Brain microvascular endothelial cell (primary cell): ENCODE measurements at regions not wholly inside any gene's neighbourhood (a gene's known extent, or its start where the extent isn't known, plus 50 kb on each side); places are given as distances from the start of the nearest gene placed in this dataset.
"Not testable (repeated sequence)": the region's sequence is repeated elsewhere in the genome, so short reads cannot be mapped to it uniquely, and the experiment has no call there.

Experiments used
- DNase-seq: peaks from one replicate; pipeline ENCODE4 v3.0.0-alpha.2; 2020
- H3K27ac ChIP-seq: fragments of 250-450 bp; sonication (Bioruptor Pico); 2 replicates; pipeline ENCODE4 v1.5.1; 2020; ENCODE audit warnings: mild to moderate bottlenecking, moderate library complexity
- H3K27me3 ChIP-seq: fragments of 250-450 bp; sonication (Bioruptor Pico); replicated peaks from 2 replicates; pipeline ENCODE4 v1.5.1; 2020; ENCODE audit warnings: mild to moderate bottlenecking
- H3K36me3 ChIP-seq: fragments of 250-450 bp; sonication (Bioruptor Pico); replicated peaks from 2 replicates; pipeline ENCODE4 v1.5.1; 2020; ENCODE audit warnings: mild to moderate bottlenecking
- H3K4me3 ChIP-seq: 2 replicates; pipeline ENCODE4 v1.5.1; 2011; ENCODE audit warnings: low read depth, mild to moderate bottlenecking, control low read depth, low read length, moderate library complexity
- CTCF ChIP-seq: IDR thresholded peaks from 2 replicates; pipeline ENCODE4 v1.5.1; 2011; ENCODE audit warnings: low read depth, mild to moderate bottlenecking, moderate library complexity, low read length, control low read depth, inconsistent platforms; ENCODE audit errors: missing control alignments
- in situ Hi-C: cut with HindIII; loops from 2 replicates; pipeline ENCODE4 v1.10.0; 2017; ENCODE audit warnings: low sequenced_read_pairs, low pct_ligation_motif_present

- TF ChIP-seq CTCF = no peak
- Histone ChIP-seq H3K27me3 (no peaks in the 10 kb centered on the region), H3K27ac (no peak overlapping the region), H3K36me3 (no peaks in the 10 kb centered on the region), H3K4me3 (no peak overlapping the region)
- in situ Hi-C loops = no loop called here
- DNase-seq = no peak
These were observed 1641.9 kb upstream of the PIK3C3 start for GRCh38 chr18:40313030-40313642.

- Histone ChIP-seq H3K27me3 (no peaks in the 10 kb centered on the region), H3K27ac (no peak overlapping the region), H3K4me3 (no peak overlapping the region), H3K36me3 (no peaks in the 10 kb centered on the region)
- DNase-seq = no peak
- no peak for TF ChIP-seq CTCF
- in situ Hi-C loops = no loop called here
These were observed 1647.4 kb upstream of the PIK3C3 start for GRCh38 chr18:40307627-40308026.

- no peaks in the 10 kb centered on the region for H3K36me3 ChIP-seq
These were observed 1658.2 kb upstream of the PIK3C3 start for GRCh38 chr18:40296717-40297413.

GRCh38 chr18:40292985-40293710 is 1661.9 kb upstream of the PIK3C3 start:
- in situ Hi-C loops = no loop called here
- no peaks in the 10 kb centered on the region for H3K27me3 ChIP-seq
- TF ChIP-seq CTCF = peak; percentile 26
- H3K36me3 ChIP-seq = no peaks in the 10 kb centered on the region
- H3K27ac ChIP-seq = no peak overlapping the region
- H3K4me3 ChIP-seq = no peak overlapping the region
- no peak for DNase-seq

More at GRCh38 chr18:40296717-40297413, 1658.2 kb upstream of the PIK3C3 start:
- in situ Hi-C loops = no loop called here
- DNase-seq = no peak
- TF ChIP-seq CTCF = no peak
- no peak overlapping the region for H3K27ac ChIP-seq
- no peaks in the 10 kb centered on the region for H3K27me3 ChIP-seq
- no peak overlapping the region for H3K4me3 ChIP-seq

GRCh38 chr18:40283560-40283959 is 1671.5 kb upstream of the PIK3C3 start:
- in situ Hi-C loops = no loop called here
- Histone ChIP-seq H3K27ac (no peak overlapping the region), H3K27me3 (no peaks in the 10 kb centered on the region), H3K4me3 (no peak overlapping the region), H3K36me3 (no peaks in the 10 kb centered on the region)
- no peak for DNase-seq
- no peak for TF ChIP-seq CTCF

GRCh38 chr18:40281356-40281755 is 1673.7 kb upstream of the PIK3C3 start:
- DNase-seq, H3K4me3 ChIP-seq, H3K27ac ChIP-seq, H3K27me3 ChIP-seq, H3K36me3 ChIP-seq, in situ Hi-C loops: not testable (repeated sequence)
